Upper lobe of left lung (tissue), 6 donors: ENCODE measurements at regions not wholly inside any gene's neighbourhood (a gene's known extent, or its start where the extent isn't known, plus 50 kb on each side); places are given as distances from the start of the nearest gene placed in this dataset.

Source experiments
- ATAC-seq, 2 donors: fragments of 200-7000 bp; cut with Tn5 transposase; one replicate each; pipeline ENCODE4 v1.9.1; 2022; ENCODE audit warnings: mild to moderate bottlenecking in 2 of 2, moderate library complexity in 2 of 2; ENCODE audit not compliant: low FRiP score in 2 of 2
- DNase-seq, 2 donors: peaks; one replicate each; pipeline ENCODE4 v3.0.0-alpha.2; 2019 to 2020
- H3K27ac ChIP-seq, 4 donors: fragments of 200-600 bp; sonication (generic); one replicate each; pipeline ENCODE4 v1.5.1; 2016 to 2019
- H3K27me3 ChIP-seq, 4 donors: fragments of 200-600 bp; sonication (generic); one replicate each; pipeline ENCODE4 v1.5.1; 2017 to 2019
- H3K36me3 ChIP-seq, 4 donors: fragments of 200-600 bp; sonication (generic); one replicate each; pipeline ENCODE4 v1.5.1; 2016 to 2019
- H3K4me1 ChIP-seq, 4 donors: fragments of 200-600 bp; sonication (generic); one replicate each; pipeline ENCODE4 v1.5.1; 2018 to 2019
- H3K4me3 ChIP-seq, 4 donors: fragments of 200-600 bp; sonication (generic); one replicate each; pipeline ENCODE4 v1.5.1; 2017 to 2019; ENCODE audit warnings: mild to moderate bottlenecking in 2 of 4, moderate library complexity in 1 of 4
- H3K9me3 ChIP-seq, 4 donors: fragments of 200-600 bp; sonication (generic); one replicate each; pipeline ENCODE4 v1.5.1; 2018 to 2019
- EP300 ChIP-seq, 4 donors: sonication (generic); formaldehyde crosslinking; IDR thresholded peaks; one replicate each; pipeline ENCODE4 v1.5.1; 2017; ENCODE audit warnings: antibody characterized with exemption in 4 of 4, control low read depth in 2 of 4
- POLR2A ChIP-seq, 4 donors: fragments of 450-650 bp; IDR thresholded peaks; one replicate each; pipeline ENCODE4 v1.5.1; 2016 to 2017; ENCODE audit warnings: antibody characterized with exemption in 4 of 4, mild to moderate bottlenecking in 2 of 4
- POLR2AphosphoS5 ChIP-seq, 2 donors: sonication (generic); formaldehyde crosslinking; IDR thresholded peaks; one replicate each; pipeline ENCODE4 v1.5.1; 2017; ENCODE audit warnings: antibody characterized with exemption in 2 of 2
- WGBS, 2 donors: methylation state at CpG; one replicate each; pipeline ENCODE4 v1.1.5; 2017 to 2018; 5-methylcytosine and 5-hydroxymethylcytosine counted together
- TF ChIP-seq, protein P1 (sequence below), 6 experiments: fragments of 450-650 bp in 4 of 6; fragments of 200-600 bp in 2 of 6; sonication (generic) in 2 of 6; IDR thresholded peaks; one replicate each; pipeline ENCODE4 v1.5.1; 2016 to 2019; ENCODE audit warnings: antibody characterized with exemption in 6 of 6
- donor health status: DM: no; HTN: no; CAD: no; lungs with moderate emphysema.
- donor health status: DM: no; HTN: yes; CAD: no; lungs with severe emphysema.

DNA sequence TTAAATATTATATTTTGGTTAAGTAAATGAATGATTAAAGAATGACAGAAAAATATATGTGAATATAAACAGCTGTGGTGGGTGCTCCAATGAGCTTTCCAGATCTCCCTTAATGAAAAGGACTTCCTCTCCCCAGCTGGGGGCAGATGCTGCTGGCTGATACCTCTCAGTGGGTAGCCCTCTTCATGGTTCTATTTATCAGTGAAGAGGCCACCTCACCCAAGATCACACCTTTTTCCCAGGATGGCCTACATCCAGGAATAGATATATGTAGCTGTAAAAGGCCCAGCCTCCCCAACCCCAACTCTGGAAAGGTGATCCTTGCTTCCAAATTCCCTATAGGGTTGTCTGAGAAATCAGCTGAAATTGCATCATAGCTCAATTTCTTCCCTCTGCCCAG lies 135.2 kb upstream of the ACVR2A start:
- Histone ChIP-seq H3K4me3 (no peak overlapping the region), H3K27ac (no peak overlapping the region), H3K9me3 (no peaks in the 10 kb centered on the region), H3K4me1 (no peaks in the 10 kb centered on the region), H3K27me3 (no peaks in the 10 kb centered on the region), H3K36me3 (no peaks in the 10 kb centered on the region)
- DNase-seq (no peak), ATAC-seq (no peak)
- TF ChIP-seq POLR2AphosphoS5 (IDR thresholded peaks at IDR 0.05) (no peak), EP300 (IDR thresholded peaks at IDR 0.05) (no peak), POLR2A (IDR thresholded peaks at IDR 0.05) (no peak)

DNA sequence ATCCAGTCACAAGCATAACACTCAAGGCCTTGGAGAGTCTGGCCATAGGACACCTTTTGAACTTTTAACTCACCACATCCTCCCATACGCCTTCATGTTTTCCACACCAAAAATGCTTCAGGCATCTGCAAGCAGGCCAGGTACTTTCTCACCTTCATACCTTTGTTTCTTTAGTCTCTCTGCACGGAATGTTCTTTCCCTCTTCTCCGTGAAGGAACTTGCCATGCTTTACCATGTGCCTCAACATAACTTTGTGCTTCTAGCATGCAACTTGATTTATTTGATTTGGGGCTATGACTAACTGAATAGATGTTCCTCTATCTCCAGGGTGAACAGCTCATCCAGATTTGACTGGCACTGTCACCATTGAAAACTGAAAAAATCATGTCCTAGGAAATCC lies 141.7 kb upstream of the ACVR2A start:
- Histone ChIP-seq H3K36me3 (no peaks in the 10 kb centered on the region), H3K4me3 (no peak overlapping the region), H3K27me3 (no peaks in the 10 kb centered on the region), H3K27ac (no peak overlapping the region), H3K9me3 (no peaks in the 10 kb centered on the region), H3K4me1 (no peaks in the 10 kb centered on the region)
- 54 to 65% methylated on average over 3 of the region's 3 CpGs for WGBS, 2 donors
- no peak for DNase-seq
- TF ChIP-seq EP300 (IDR thresholded peaks at IDR 0.05) (no peak), POLR2AphosphoS5 (IDR thresholded peaks at IDR 0.05) (no peak), POLR2A (IDR thresholded peaks at IDR 0.05) (no peak)
- TF ChIP-seq, protein P1, sequence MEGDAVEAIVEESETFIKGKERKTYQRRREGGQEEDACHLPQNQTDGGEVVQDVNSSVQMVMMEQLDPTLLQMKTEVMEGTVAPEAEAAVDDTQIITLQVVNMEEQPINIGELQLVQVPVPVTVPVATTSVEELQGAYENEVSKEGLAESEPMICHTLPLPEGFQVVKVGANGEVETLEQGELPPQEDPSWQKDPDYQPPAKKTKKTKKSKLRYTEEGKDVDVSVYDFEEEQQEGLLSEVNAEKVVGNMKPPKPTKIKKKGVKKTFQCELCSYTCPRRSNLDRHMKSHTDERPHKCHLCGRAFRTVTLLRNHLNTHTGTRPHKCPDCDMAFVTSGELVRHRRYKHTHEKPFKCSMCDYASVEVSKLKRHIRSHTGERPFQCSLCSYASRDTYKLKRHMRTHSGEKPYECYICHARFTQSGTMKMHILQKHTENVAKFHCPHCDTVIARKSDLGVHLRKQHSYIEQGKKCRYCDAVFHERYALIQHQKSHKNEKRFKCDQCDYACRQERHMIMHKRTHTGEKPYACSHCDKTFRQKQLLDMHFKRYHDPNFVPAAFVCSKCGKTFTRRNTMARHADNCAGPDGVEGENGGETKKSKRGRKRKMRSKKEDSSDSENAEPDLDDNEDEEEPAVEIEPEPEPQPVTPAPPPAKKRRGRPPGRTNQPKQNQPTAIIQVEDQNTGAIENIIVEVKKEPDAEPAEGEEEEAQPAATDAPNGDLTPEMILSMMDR (IDR thresholded peaks at IDR 0.05), result no peak
- ATAC-seq, result no peak

DNA sequence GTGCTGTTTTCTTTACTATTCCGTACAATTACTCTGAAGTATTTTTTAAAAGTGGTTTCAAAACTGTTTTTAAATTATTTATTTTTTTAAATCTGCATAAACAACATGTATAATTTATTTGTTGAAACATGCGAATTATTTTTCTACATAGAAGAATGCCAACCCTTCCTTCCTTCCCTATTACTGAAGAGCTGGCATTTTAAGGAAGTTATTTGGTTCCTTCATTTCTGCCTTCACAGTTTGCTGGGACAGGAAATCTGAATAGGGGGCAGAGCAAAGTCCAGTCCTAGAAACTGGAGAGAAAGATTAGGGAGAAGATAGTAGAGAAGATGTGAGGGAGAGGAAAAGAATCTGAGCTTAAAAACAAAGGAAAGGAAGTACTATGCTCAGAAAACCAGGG lies 146.7 kb upstream of the ACVR2A start:
- Histone ChIP-seq H3K27ac (no peak overlapping the region), H3K4me3 (no peak overlapping the region), H3K4me1 (no peaks in the 10 kb centered on the region), H3K36me3 (no peaks in the 10 kb centered on the region), H3K27me3 (no peaks in the 10 kb centered on the region), H3K9me3 (no peaks in the 10 kb centered on the region)
- WGBS, 2 donors, result 80 to 82% methylated on average over 2 of the region's 2 CpGs
- DNase-seq (no peak), ATAC-seq (no peak)
- TF ChIP-seq POLR2AphosphoS5 (IDR thresholded peaks at IDR 0.05) (no peak), POLR2A (IDR thresholded peaks at IDR 0.05) (no peak), EP300 (IDR thresholded peaks at IDR 0.05) (no peak)
- TF ChIP-seq, protein P1 (IDR thresholded peaks at IDR 0.05), result no peak

DNA sequence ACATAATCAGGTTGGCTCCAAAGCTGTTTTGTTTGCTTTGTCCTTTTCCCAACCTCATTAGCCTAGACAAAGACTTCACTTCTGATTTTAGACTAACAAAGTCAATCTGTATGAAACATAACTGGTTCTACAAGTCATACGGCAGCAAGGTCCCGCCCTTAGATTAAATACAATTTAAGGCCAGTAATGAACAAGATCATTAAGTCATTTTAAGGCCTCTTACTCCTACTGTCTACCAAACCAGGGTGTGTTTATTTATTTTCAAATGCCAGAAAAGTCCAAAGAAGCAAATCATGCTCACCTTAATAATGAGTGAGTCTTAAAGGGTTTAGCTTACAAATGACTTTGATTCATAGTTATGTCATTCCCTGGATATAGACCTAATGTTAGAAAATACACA lies 148.4 kb upstream of the ACVR2A start:
- no peak for DNase-seq

DNA sequence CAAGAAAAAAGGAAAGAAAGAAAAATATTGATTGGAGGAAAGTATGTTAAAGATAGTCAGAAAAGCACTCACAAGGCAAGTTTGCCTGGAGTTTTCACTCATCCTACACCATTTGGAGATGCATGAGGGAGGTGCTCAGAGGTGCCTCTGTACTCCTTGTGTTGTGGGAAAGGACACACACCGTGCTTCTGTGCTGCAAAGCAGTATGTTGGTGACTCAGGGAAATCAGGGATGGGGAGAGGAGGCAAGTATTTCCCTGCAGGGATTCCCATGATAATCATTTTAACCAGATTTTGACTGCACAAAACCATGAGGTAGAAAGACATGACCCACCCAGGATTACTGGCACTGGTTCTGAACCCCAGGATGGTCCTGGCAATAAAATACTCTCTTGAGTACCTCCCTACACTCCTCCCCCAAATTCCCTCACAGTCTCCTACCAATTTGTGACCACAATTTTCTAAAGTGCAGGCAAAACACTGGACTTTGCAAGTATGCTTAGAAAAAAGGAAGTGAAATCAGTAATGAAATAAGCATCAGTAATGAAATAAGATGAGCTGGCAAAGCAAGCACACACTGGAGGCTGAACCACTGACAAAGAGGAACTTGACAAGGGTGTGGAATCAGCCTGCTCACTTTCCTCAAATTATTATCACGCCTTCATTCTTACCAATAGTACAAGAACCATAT lies 155.5 kb upstream of the ACVR2A start:
- peak; percentile 69 to 84 for ATAC-seq
- peak in 1 of 2 donors; percentile 24 for DNase-seq
- Histone ChIP-seq H3K27me3 (no peaks in the 10 kb centered on the region), H3K9me3 (no peaks in the 10 kb centered on the region), H3K27ac (no peak overlapping the region), H3K36me3 (no peaks in the 10 kb centered on the region), H3K4me1 (no peaks in the 10 kb centered on the region), H3K4me3 (no peak overlapping the region)
- TF ChIP-seq, protein P1 (IDR thresholded peaks at IDR 0.05), result no peak
- no peak for TF ChIP-seq POLR2A (IDR thresholded peaks at IDR 0.05)
- WGBS, 2 donors, result 49 to 62% methylated on average over 2 of the region's 2 CpGs

More for the DNA sequence above, 148.4 kb upstream of the ACVR2A start:
- TF ChIP-seq, protein P1 (IDR thresholded peaks at IDR 0.05), result no peak
- TF ChIP-seq POLR2A (IDR thresholded peaks at IDR 0.05), result no peak
- TF ChIP-seq POLR2AphosphoS5 (IDR thresholded peaks at IDR 0.05), result no peak
- no peak for TF ChIP-seq EP300 (IDR thresholded peaks at IDR 0.05)
- no peaks in the 10 kb centered on the region for H3K27me3 ChIP-seq
- WGBS, 2 donors, result 74 to 83% methylated on average over 2 of the region's 2 CpGs
- H3K27ac ChIP-seq, result no peak overlapping the region
- H3K36me3 ChIP-seq, result no peaks in the 10 kb centered on the region
- no peaks in the 10 kb centered on the region for H3K4me1 ChIP-seq
- H3K4me3 ChIP-seq, result no peak overlapping the region
- H3K9me3 ChIP-seq, result no peaks in the 10 kb centered on the region
- no peak for ATAC-seq
